ENCODE measurements at regions not wholly inside any gene's neighbourhood (a gene's known extent, or its start where the extent isn't known, plus 50 kb on each side); places are given as distances from the start of the nearest gene placed in this dataset.
A peak's percentile ranks its signal among the peaks of the same experiment; 100 is the strongest.

DNA sequence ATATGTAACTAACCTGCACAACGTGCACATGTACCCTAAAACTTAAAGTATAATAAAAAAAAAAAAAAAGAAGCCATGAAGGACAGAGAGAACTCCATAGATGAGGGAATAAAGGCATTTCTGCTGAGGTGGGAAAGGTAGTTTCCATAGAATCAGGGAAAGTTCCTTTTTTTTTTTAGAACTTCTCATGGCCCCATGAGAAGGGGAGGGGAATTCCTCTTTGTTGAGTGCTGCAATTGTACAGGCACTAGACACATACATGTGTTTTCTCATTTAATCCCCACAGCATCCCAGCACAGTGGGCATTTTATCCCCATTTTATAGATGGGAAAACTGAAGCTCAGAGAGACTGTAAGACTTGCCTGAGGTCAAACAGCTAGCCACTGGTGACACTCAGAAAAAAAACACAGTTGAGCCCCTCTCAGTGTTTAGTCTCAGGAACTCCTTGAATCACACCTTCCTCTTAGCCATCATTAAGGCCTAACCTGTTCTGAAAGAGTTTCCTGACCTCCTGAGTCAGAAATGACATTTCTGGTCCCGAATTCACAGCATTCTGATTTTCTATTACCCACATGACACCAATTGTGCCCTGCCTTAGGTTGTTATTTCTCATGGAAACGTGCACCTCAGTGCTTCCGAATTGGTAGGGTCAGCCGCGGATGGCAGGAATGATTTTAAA lies 189.3 kb upstream of the G2E3 start:
- DNase-seq = no peak
- intact Hi-C loops (cut with DNase I) = no loop called here
- WGBS, 4 donors = 80 to 85% (median 83%) methylated on average over 6 of the region's 6 CpGs
- TF ChIP-seq, protein P1, sequence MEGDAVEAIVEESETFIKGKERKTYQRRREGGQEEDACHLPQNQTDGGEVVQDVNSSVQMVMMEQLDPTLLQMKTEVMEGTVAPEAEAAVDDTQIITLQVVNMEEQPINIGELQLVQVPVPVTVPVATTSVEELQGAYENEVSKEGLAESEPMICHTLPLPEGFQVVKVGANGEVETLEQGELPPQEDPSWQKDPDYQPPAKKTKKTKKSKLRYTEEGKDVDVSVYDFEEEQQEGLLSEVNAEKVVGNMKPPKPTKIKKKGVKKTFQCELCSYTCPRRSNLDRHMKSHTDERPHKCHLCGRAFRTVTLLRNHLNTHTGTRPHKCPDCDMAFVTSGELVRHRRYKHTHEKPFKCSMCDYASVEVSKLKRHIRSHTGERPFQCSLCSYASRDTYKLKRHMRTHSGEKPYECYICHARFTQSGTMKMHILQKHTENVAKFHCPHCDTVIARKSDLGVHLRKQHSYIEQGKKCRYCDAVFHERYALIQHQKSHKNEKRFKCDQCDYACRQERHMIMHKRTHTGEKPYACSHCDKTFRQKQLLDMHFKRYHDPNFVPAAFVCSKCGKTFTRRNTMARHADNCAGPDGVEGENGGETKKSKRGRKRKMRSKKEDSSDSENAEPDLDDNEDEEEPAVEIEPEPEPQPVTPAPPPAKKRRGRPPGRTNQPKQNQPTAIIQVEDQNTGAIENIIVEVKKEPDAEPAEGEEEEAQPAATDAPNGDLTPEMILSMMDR (IDR thresholded peaks at IDR 0.05) = no peak
- TF ChIP-seq POLR2A (IDR thresholded peaks at IDR 0.05) = no peak
- H3K36me3 ChIP-seq (replicated peaks in 1 of 2) = no peaks in the 10 kb centered on the region
- H3K4me3 ChIP-seq = no peak overlapping the region
- no peak overlapping the region for H3K27ac ChIP-seq
- H3K9me3 ChIP-seq (replicated peaks in 1 of 3) = no peaks in the 10 kb centered on the region
- no peaks in the 10 kb centered on the region for H3K27me3 ChIP-seq
- no peaks in the 10 kb centered on the region for H3K4me1 ChIP-seq (replicated peaks in 1 of 2)

DNA sequence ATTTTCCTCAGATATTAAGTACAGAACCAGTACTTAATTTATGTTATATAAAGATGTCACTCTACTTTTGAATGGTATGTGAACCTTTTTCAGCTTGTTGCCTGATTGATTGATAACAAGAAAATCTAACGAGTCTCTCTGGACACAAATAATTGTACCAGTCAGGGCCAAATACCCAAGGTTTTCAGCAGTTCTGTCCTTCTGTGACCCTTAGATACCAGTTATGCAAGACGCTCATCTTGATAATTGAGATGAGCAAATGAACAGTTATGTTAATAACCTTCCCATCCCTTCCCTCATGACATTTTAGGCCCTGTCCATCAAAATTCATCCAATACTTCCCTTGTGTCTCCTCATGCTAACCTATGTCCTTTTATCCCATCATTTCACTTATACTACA lies 185.9 kb upstream of the G2E3 start:
- 48 to 67% (median 52%) methylated on average over 2 of the region's 2 CpGs for WGBS, 4 donors
- no peak for TF ChIP-seq POLR2A (IDR thresholded peaks at IDR 0.05)
- TF ChIP-seq, protein P1 (IDR thresholded peaks at IDR 0.05) = no peak
- Histone ChIP-seq H3K27me3 (no peaks in the 10 kb centered on the region), H3K27ac (no peak overlapping the region), H3K36me3 (replicated peaks in 1 of 2) (no peaks in the 10 kb centered on the region), H3K4me1 (replicated peaks in 1 of 2) (no peaks in the 10 kb centered on the region), H3K9me3 (replicated peaks in 1 of 3) (no peaks in the 10 kb centered on the region), H3K4me3 (no peak overlapping the region)
- intact Hi-C loops (cut with DNase I) = no loop called here
- no peak for DNase-seq

DNA sequence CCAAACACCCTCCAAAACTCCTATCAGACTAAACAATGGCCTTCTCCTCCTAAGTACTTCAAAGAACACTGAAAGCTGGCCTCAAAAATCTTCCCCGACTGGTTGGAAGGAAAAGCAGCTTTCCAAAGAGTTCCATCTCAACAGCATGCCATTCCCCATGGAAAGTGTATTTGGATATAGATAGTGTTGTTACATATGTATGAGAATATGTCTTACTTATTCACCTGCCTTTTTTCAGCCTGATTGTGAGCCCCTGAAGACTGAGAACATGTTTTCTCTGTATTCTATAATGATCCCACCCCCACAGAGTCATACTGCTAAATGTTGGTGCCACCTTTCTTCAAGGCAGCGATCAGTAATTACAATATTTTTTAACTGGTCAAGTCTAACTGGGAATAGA lies 185.4 kb upstream of the G2E3 start:
- TF ChIP-seq POLR2A (IDR thresholded peaks at IDR 0.05) = no peak
- TF ChIP-seq, protein P1 (IDR thresholded peaks at IDR 0.05) = no peak
- 75 to 83% (median 81%) methylated on average over 2 of the region's 2 CpGs for WGBS, 4 donors
- intact Hi-C loops (cut with DNase I) = no loop called here
- no peak overlapping the region for H3K4me3 ChIP-seq
- no peaks in the 10 kb centered on the region for H3K27me3 ChIP-seq
- no peak for DNase-seq
- H3K4me1 ChIP-seq (replicated peaks in 1 of 2) = no peaks in the 10 kb centered on the region
- H3K27ac ChIP-seq = no peak overlapping the region
- no peaks in the 10 kb centered on the region for H3K9me3 ChIP-seq (replicated peaks in 1 of 3)
- no peaks in the 10 kb centered on the region for H3K36me3 ChIP-seq (replicated peaks in 1 of 2)

DNA sequence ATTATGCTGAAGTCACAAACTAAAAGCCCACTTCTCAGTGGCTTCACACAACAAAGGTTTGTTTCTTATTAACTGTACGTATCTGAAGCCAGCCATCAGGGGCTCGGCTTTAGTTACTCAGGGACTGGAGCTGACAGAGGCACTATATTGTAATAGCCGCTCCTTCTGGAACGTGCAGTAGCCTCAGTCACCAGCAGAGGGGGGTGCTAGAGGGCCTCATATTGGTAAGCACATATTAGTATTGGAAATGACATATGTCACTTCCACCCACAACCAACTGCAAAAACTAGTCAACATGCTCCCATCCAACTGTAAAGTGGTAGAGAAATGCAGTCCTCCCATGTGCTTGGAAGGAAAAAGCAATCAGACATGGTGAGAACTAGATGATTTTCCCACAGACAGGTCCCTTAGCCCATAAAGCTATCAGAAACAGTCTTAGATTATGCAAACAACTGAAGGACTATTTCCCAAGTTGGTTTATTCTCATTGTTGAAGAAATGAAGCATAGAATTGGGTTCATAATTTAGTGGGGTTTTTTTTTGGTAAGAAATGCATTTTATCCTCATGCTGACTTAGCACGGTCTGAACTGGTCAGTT lies 183.6 kb upstream of the G2E3 start:
- Histone ChIP-seq H3K27ac (no peak overlapping the region), H3K27me3 (no peaks in the 10 kb centered on the region), H3K4me1 (replicated peaks in 1 of 2) (no peaks in the 10 kb centered on the region), H3K4me3 (no peak overlapping the region), H3K36me3 (replicated peaks in 1 of 2) (no peaks in the 10 kb centered on the region), H3K9me3 (replicated peaks in 1 of 3) (no peaks in the 10 kb centered on the region)
- DNase-seq = peak; percentile 50 to 84 (median 72)
- TF ChIP-seq, protein P1 (IDR thresholded peaks at IDR 0.05) = peak; percentile 66 to 81 (median 72)
- TF ChIP-seq POLR2A (IDR thresholded peaks at IDR 0.05) = no peak
- 30 to 38% (median 33%) methylated on average over 5 of the region's 5 CpGs for WGBS, 4 donors
- intact Hi-C loops (cut with DNase I) = loop anchor here in 1 of 2 donors (5.0 kb wide), 1 partner anchor 67 kb away; no protein-coding TSS in a partner anchor
